HG03520 (cell line): ENCODE measurements at regions not wholly inside any gene's neighbourhood (a gene's known extent, or its start where the extent isn't known, plus 50 kb on each side); places are given as distances from the start of the nearest gene placed in this dataset.

ENCODE experiments used
- ATAC-seq: cut with Tn5 transposase; IDR thresholded peaks from one replicate; pipeline ENCODE4 v1.9.1; 2021; ENCODE audit warnings: mild to moderate bottlenecking, moderate library complexity; ENCODE audit not compliant: unreplicated experiment

GRCh38 chr9:88810826-88811225 is 180.4 kb upstream of the S1PR3 start:
- no peak for ATAC-seq

- no peak for ATAC-seq
Observed at GRCh38 chr9:88811511-88811910, 179.8 kb upstream of the S1PR3 start.

- no peak for ATAC-seq
Observed at GRCh38 chr9:88812938-88813637, 178.2 kb upstream of the S1PR3 start.

- ATAC-seq: no peak
Observed at GRCh38 chr9:88813638-88814209, 177.5 kb upstream of the S1PR3 start.

GRCh38 chr9:88814577-88814976 is 176.7 kb upstream of the S1PR3 start:
- no peak for ATAC-seq

- no peak for ATAC-seq
Observed at GRCh38 chr9:88816141-88816540, 175.1 kb upstream of the S1PR3 start.

- ATAC-seq: no peak
Observed at GRCh38 chr9:88816591-88816990, 174.7 kb upstream of the S1PR3 start.

- no peak for ATAC-seq
Observed at GRCh38 chr9:88817628-88818027, 173.6 kb upstream of the S1PR3 start.

GRCh38 chr9:88818495-88819201 is 172.6 kb upstream of the S1PR3 start:
- no peak for ATAC-seq

GRCh38 chr9:88819476-88819875 is 171.8 kb upstream of the S1PR3 start:
- ATAC-seq: no peak

GRCh38 chr9:88820055-88820454 is 171.2 kb upstream of the S1PR3 start:
- no peak for ATAC-seq

GRCh38 chr9:88821033-88821745 is 170.1 kb upstream of the S1PR3 start:
- no peak for ATAC-seq

GRCh38 chr9:88821746-88822106 is 169.5 kb upstream of the S1PR3 start:
- ATAC-seq: no peak

- no peak for ATAC-seq
Observed at GRCh38 chr9:88824711-88825110, 166.6 kb upstream of the S1PR3 start.

- no peak for ATAC-seq
Observed at GRCh38 chr9:88826181-88826580, 165.1 kb upstream of the S1PR3 start.

- ATAC-seq: no peak
Observed at GRCh38 chr9:88826771-88827181, 164.5 kb upstream of the S1PR3 start.

GRCh38 chr9:88828018-88828417 is 163.2 kb upstream of the S1PR3 start:
- no peak for ATAC-seq

- ATAC-seq: no peak
Observed at GRCh38 chr9:88828492-88828974, 162.7 kb upstream of the S1PR3 start.

- peak; percentile 79 for ATAC-seq
Observed at GRCh38 chr9:88829276-88829675, 162.0 kb upstream of the S1PR3 start.

GRCh38 chr9:88831713-88832407 is 159.4 kb upstream of the S1PR3 start:
- no peak for ATAC-seq

GRCh38 chr9:88833946-88834345 is 157.3 kb upstream of the S1PR3 start:
- no peak for ATAC-seq
